Endodermal cell (in vitro differentiated cells): ENCODE measurements at regions not wholly inside any gene's neighbourhood (a gene's known extent, or its start where the extent isn't known, plus 50 kb on each side); places are given as distances from the start of the nearest gene placed in this dataset.

ENCODE experiments used
- DNase-seq: peaks from one replicate; pipeline ENCODE4 v3.0.0-alpha.2; 2017
- H3K27ac ChIP-seq: 2 replicates; pipeline ENCODE4 v1.5.1; 2013; ENCODE audit warnings: mild to moderate bottlenecking, low read depth, low read length, moderate library complexity
- H3K27me3 ChIP-seq: 2 replicates; pipeline ENCODE4 v1.6.1; 2013; ENCODE audit warnings: mild to moderate bottlenecking, low read length, moderate library complexity; ENCODE audit not compliant: insufficient read depth, control insufficient read depth, poor library complexity, severe bottlenecking
- H3K36me3 ChIP-seq: 2 replicates; pipeline ENCODE4 v1.7.0; 2013; ENCODE audit warnings: mild to moderate bottlenecking, low read length, moderate library complexity; ENCODE audit not compliant: control insufficient read depth, insufficient read depth
- H3K4me1 ChIP-seq: one replicate; pipeline ENCODE4 v1.7.0; 2013; ENCODE audit warnings: low read length; ENCODE audit not compliant: control insufficient read depth, insufficient read depth
- H3K4me3 ChIP-seq: 2 replicates; pipeline ENCODE4 v1.5.1; 2013; ENCODE audit warnings: mild to moderate bottlenecking, low read length, moderate library complexity
- H3K9ac ChIP-seq: 2 replicates; pipeline ENCODE4 v1.6.1; 2013; ENCODE audit warnings: mild to moderate bottlenecking, low read length, moderate library complexity; ENCODE audit not compliant: poor library complexity, severe bottlenecking; ENCODE audit errors: extremely low read depth
- H3K9me3 ChIP-seq: 2 replicates; pipeline ENCODE4 v1.6.1; 2013; ENCODE audit warnings: mild to moderate bottlenecking, low read length, moderate library complexity; ENCODE audit not compliant: control insufficient read depth
- H3K27ac Mint-ChIP-seq: 2 replicates; pipeline ENCODE4 v1.8.0; 2020; ENCODE audit warnings: mixed read lengths
- H3K27me3 Mint-ChIP-seq: 2 replicates; pipeline ENCODE4 v1.8.0; 2021; ENCODE audit warnings: mild to moderate bottlenecking, mixed read lengths; ENCODE audit not compliant: insufficient read depth
- H3K36me3 Mint-ChIP-seq: 2 replicates; pipeline ENCODE4 v1.8.0; 2020; ENCODE audit warnings: low read depth, mixed read lengths
- H3K4me1 Mint-ChIP-seq: 2 replicates; pipeline ENCODE4 v1.8.0; 2020; ENCODE audit warnings: mixed read lengths
- H3K4me3 Mint-ChIP-seq: 2 replicates; pipeline ENCODE4 v1.8.0; 2020; ENCODE audit warnings: mild to moderate bottlenecking, moderate library complexity, mixed read lengths
- H3K9me3 Mint-ChIP-seq: 2 replicates; pipeline ENCODE4 v1.8.0; 2020; ENCODE audit warnings: mild to moderate bottlenecking, mixed read lengths
- WGBS, 2 experiments: methylation state at CpG; one replicate each; pipeline versions ENCODE4 v1.1.5 to v1.1.7; 2013; ENCODE audit warnings: missing lambda C conversion rate in 2 of 2, mixed read lengths in 1 of 2; ENCODE audit not compliant: insufficient coverage in 1 of 2, insufficient read length in 1 of 2; 5-methylcytosine and 5-hydroxymethylcytosine counted together
- TF ChIP-seq, protein P1 (sequence below): fragments of 200-600 bp; sonication (generic); conservative IDR thresholded peaks from 2 replicates; pipeline ENCODE4 v1.5.0; 2021; ENCODE audit warnings: antibody characterized with exemption, mild to moderate bottlenecking

DNA sequence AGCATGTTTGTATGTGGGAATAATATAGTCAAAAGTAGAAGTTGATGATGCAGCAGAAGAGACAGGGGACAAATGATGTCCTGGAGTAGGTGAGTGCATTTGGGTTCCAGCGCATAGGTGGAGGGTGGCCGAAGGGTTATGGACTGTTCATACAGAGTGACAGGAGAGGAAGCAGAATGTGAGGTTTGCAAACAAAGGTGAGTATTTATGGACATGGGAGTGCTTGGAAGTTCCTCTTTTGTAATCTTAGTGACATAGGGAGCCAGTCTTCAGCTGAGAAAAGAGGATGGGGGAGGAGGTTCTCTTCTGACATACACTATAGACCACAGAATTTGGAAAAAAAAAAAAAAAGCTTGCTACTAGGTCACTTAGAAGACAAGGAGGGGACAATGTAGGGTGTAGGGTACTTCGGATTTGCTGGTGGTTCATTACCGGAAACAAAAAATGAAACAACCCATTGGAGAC lies 331.6 kb downstream of the DLEU7 start:
- Histone ChIP-seq H3K27me3 (no peaks in the 10 kb centered on the region), H3K9me3 (peaks cover 13% of the 10 kb centered on the region), H3K27ac (no peak overlapping the region), H3K36me3 (no peaks in the 10 kb centered on the region), H3K9ac (no peak overlapping the region), H3K4me1 (no peaks in the 10 kb centered on the region), H3K4me3 (no peak overlapping the region)
- no peaks in the 10 kb centered on the region for H3K27me3 Mint-ChIP-seq
- H3K9me3 Mint-ChIP-seq = peaks cover 20% of the 10 kb centered on the region
- no peak overlapping the region for H3K27ac Mint-ChIP-seq
- no peak overlapping the region for H3K4me3 Mint-ChIP-seq
- H3K36me3 Mint-ChIP-seq = peaks cover 7% of the 10 kb centered on the region
- 95% methylated on average over 4 of the region's 4 CpGs for WGBS, 2 experiments
- DNase-seq = no peak
- TF ChIP-seq, protein P1, sequence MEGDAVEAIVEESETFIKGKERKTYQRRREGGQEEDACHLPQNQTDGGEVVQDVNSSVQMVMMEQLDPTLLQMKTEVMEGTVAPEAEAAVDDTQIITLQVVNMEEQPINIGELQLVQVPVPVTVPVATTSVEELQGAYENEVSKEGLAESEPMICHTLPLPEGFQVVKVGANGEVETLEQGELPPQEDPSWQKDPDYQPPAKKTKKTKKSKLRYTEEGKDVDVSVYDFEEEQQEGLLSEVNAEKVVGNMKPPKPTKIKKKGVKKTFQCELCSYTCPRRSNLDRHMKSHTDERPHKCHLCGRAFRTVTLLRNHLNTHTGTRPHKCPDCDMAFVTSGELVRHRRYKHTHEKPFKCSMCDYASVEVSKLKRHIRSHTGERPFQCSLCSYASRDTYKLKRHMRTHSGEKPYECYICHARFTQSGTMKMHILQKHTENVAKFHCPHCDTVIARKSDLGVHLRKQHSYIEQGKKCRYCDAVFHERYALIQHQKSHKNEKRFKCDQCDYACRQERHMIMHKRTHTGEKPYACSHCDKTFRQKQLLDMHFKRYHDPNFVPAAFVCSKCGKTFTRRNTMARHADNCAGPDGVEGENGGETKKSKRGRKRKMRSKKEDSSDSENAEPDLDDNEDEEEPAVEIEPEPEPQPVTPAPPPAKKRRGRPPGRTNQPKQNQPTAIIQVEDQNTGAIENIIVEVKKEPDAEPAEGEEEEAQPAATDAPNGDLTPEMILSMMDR = no peak
- no peaks in the 10 kb centered on the region for H3K4me1 Mint-ChIP-seq

DNA sequence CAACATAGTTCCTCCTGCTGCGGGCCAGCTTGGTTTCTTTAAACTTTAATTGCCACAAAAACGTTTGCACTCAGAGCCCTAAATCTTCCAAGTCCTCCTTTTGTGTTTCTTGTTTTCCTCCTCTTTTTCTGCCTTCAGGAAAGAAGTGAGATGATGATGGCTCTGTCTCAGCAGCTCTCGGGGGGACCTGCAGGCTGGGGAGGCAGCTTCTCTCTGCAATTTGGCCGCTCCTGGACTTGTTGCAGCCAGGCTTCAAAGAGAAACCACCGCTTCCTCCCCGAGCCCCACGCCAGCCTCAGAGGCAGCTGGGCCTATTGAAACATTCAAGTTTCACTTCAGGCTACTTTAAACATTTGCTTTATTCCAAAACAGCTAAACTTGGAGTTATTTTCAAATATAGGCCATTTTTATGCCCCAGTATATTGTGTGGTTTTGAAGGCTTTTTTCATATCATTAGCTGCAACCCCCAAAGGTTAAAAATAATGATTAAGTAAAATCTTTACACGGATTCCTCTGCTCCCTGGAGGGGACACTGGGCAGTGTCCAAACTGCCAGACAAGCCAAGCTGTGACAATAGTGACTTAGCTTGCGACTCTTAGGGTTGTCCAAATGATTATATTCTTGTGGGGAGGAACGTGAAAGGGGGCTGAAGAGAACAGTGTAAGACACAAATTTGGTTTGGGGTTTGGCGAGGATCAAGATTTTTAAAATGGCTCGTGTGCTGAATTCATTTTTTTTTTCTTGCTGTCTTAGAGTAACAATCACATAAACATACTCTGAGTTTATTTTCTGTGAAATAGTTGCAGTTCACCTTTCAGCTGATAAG lies 330.8 kb downstream of the DLEU7 start:
- H3K4me3 Mint-ChIP-seq = no peak overlapping the region
- DNase-seq = no peak
- Histone ChIP-seq H3K4me3 (no peak overlapping the region), H3K4me1 (no peaks in the 10 kb centered on the region), H3K27ac (no peak overlapping the region), H3K9ac (no peak overlapping the region), H3K27me3 (no peaks in the 10 kb centered on the region), H3K36me3 (no peaks in the 10 kb centered on the region), H3K9me3 (peaks cover 13% of the 10 kb centered on the region)
- H3K9me3 Mint-ChIP-seq = peaks cover 19% of the 10 kb centered on the region
- no peaks in the 10 kb centered on the region for H3K4me1 Mint-ChIP-seq
- no peaks in the 10 kb centered on the region for H3K27me3 Mint-ChIP-seq
- H3K27ac Mint-ChIP-seq = no peak overlapping the region
- 81 to 88% methylated on average over 7 to 12 of the region's 12 CpGs for WGBS, 2 experiments
- peaks cover 5% of the 10 kb centered on the region for H3K36me3 Mint-ChIP-seq
- TF ChIP-seq, protein P1 = no peak

DNA sequence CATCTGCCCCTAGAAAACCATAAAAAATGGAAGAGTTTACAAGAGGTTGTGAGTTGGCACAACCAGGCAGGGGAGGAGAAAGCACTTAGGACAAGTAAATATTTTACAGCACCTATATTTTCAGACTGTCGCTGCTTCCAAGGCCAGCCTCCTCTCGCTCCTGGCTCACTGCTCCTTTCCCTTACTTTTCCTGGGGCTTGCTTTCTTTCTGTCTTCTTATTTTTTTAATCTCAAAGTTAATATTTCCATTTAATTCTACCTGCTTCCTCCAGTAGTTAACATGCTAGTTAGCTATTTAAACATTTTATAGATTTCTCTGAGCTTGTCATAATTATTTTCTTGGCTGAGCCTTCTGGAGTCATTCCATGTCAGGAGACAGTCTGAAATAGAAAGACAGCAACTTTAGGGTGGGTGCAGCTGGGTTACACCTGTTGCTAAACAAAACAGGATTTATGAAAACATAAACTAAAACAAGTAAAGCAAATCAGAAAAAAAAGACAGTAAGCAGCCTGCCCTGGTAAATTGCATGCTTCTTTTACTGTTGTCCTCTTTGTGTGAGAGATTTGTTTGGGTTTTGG lies 330.1 kb downstream of the DLEU7 start:
- Mint-ChIP-seq H3K4me3 (no peak overlapping the region), H3K4me1 (no peaks in the 10 kb centered on the region), H3K9me3 (peaks cover 12% of the 10 kb centered on the region), H3K36me3 (no peaks in the 10 kb centered on the region), H3K27me3 (no peaks in the 10 kb centered on the region), H3K27ac (no peak overlapping the region)
- TF ChIP-seq, protein P1 = no peak
- 90 to 91% methylated on average over 2 of the region's 2 CpGs for WGBS, 2 experiments
- no peaks in the 10 kb centered on the region for H3K36me3 ChIP-seq
- H3K4me1 ChIP-seq = no peaks in the 10 kb centered on the region
- H3K9ac ChIP-seq = no peak overlapping the region
- no peak for DNase-seq
- no peak overlapping the region for H3K27ac ChIP-seq
- H3K27me3 ChIP-seq = no peaks in the 10 kb centered on the region
- peaks cover 13% of the 10 kb centered on the region for H3K9me3 ChIP-seq
- H3K4me3 ChIP-seq = no peak overlapping the region
